Cardiac muscle cell (in vitro differentiated cells and primary cell): ENCODE measurements at regions not wholly inside any gene's neighbourhood (a gene's known extent, or its start where the extent isn't known, plus 50 kb on each side); places are given as distances from the start of the nearest gene placed in this dataset.
"Not testable (repeated sequence)": the region's sequence is repeated elsewhere in the genome, so short reads cannot be mapped to it uniquely, and the experiment has no call there.

ENCODE experiments used
- DNase-seq, 2 donors: peaks; one replicate each; pipeline versions ENCODE4 v3.0.0 to v3.0.0-alpha.2; 2010 to 2017; ENCODE audit warnings: low read depth in 1 of 2, low spot score in 1 of 2
- H3K27ac ChIP-seq: fragments of 200-600 bp; sonication (generic); 2 replicates; pipeline ENCODE4 v1.5.1; 2016
- H3K27me3 ChIP-seq: fragments of 200-600 bp; sonication (generic); 2 replicates; pipeline ENCODE4 v1.6.0; 2016; ENCODE audit warnings: control low read depth
- H3K36me3 ChIP-seq: fragments of 200-600 bp; sonication (generic); 2 replicates; pipeline ENCODE4 v1.5.1; 2016; ENCODE audit warnings: control low read depth
- H3K4me1 ChIP-seq: fragments of 200-600 bp; sonication (generic); 2 replicates; pipeline ENCODE4 v1.8.1; 2017; ENCODE audit warnings: low read depth, mild to moderate bottlenecking, mixed run types
- H3K4me3 ChIP-seq: fragments of 200-600 bp; sonication (generic); 2 replicates; pipeline ENCODE4 v1.5.1; 2016; ENCODE audit warnings: mild to moderate bottlenecking
- H3K9me3 ChIP-seq: fragments of 200-600 bp; sonication (generic); 2 replicates; pipeline ENCODE4 v1.5.1; 2017; ENCODE audit warnings: low read depth, mild to moderate bottlenecking, control low read depth
- TF ChIP-seq, protein P1 (sequence below): IDR thresholded peaks from 2 replicates; pipeline ENCODE4 v1.5.1; 2012; ENCODE audit warnings: low read depth, mild to moderate bottlenecking, low read length

DNA sequence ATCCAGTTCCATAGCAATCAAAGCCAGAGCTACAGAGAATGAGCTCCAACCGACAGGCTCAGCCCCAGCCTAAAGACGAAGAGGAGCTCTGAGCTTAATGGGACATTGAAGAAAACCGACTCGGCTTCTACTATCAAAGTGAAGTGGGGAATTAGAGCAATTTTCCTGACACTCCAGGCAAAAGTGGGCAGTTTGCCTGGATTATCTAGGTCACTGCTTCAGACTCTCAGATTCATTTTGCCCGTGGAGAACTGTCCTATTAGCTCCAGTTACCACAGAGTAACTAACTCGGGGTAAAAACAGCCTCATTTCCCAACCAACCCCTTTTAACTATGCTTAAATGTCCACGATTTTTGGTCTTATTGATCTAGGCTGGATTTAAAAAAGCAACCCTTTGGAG lies 592.1 kb upstream of the NRSN1 start:
- Histone ChIP-seq H3K27me3 (no peaks in the 10 kb centered on the region), H3K4me3 (no peak overlapping the region), H3K27ac (no peak overlapping the region), H3K9me3 (no peaks in the 10 kb centered on the region), H3K4me1 (no peaks in the 10 kb centered on the region), H3K36me3 (no peaks in the 10 kb centered on the region)
- DNase-seq, result peak in 1 of 2 donors; percentile 44
- TF ChIP-seq, protein P1, sequence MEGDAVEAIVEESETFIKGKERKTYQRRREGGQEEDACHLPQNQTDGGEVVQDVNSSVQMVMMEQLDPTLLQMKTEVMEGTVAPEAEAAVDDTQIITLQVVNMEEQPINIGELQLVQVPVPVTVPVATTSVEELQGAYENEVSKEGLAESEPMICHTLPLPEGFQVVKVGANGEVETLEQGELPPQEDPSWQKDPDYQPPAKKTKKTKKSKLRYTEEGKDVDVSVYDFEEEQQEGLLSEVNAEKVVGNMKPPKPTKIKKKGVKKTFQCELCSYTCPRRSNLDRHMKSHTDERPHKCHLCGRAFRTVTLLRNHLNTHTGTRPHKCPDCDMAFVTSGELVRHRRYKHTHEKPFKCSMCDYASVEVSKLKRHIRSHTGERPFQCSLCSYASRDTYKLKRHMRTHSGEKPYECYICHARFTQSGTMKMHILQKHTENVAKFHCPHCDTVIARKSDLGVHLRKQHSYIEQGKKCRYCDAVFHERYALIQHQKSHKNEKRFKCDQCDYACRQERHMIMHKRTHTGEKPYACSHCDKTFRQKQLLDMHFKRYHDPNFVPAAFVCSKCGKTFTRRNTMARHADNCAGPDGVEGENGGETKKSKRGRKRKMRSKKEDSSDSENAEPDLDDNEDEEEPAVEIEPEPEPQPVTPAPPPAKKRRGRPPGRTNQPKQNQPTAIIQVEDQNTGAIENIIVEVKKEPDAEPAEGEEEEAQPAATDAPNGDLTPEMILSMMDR, result no peak

DNA sequence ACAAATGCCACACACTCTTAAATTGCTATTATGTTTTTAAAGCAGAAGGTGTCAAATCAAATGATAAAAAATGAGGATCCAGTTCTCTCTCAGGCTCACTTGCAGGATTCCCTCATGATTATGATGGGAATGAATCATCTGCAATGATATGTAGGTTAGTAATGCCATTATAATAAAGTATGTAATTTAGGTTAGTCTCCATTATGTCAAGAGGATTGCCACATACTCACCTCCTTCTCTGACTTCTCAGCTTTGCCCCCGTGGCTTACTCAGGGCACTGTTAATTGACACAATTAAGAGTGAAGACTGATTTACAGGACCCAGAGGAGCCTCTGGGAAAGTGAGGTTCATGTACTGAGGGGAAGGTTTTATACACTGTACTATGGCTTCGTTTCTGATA lies 591.7 kb upstream of the NRSN1 start:
- H3K9me3 ChIP-seq, result no peaks in the 10 kb centered on the region
- TF ChIP-seq, protein P1, result no peak
- no peak overlapping the region for H3K4me3 ChIP-seq
- no peaks in the 10 kb centered on the region for H3K36me3 ChIP-seq
- H3K27me3 ChIP-seq, result no peaks in the 10 kb centered on the region
- H3K27ac ChIP-seq, result no peak overlapping the region
- H3K4me1 ChIP-seq, result no peaks in the 10 kb centered on the region
- DNase-seq, result peak in 1 of 2 donors; percentile 2

DNA sequence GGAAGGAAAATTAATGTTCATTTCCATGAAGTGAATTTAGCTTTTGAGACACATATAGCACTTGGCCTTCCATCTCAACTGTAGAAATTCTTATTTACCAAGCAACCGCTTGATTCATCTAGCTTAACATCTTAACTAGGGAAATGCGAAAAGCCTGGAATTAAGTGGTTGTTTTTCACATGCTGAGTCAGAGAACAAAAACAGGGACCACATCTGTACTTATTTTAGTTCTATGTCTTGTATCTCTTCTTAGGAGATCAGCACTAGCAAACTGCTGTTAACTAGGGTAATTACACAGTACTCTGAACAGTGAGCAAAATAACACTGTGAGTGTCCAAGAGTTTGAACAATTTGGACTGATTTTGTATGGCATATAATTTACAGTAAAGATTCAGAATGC lies 590.9 kb upstream of the NRSN1 start:
- no peak for DNase-seq
- H3K4me3 ChIP-seq, result no peak overlapping the region
- no peak overlapping the region for H3K27ac ChIP-seq
- H3K4me1 ChIP-seq, result no peaks in the 10 kb centered on the region
- H3K36me3 ChIP-seq, result no peaks in the 10 kb centered on the region
- H3K27me3 ChIP-seq, result no peaks in the 10 kb centered on the region
- no peaks in the 10 kb centered on the region for H3K9me3 ChIP-seq
- TF ChIP-seq, protein P1, result no peak

DNA sequence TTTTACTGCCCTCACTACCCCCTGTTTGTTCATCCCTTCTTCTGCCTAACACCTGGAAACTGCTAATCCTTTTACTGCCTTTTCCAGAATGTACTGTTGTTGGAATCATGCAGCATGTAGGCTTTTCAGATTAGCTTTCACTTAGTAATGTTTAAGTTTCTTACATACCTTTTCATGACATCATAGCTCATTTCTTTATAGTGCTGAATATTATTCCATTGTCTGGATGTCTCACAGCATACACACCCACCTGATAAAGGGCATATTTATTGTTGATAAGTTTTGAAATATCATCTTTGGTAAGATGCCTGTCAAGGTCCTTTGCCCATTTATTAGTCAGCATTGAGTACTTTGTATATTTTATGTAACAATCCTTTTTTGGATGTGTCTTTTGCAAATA lies 588.2 kb upstream of the NRSN1 start:
- no peaks in the 10 kb centered on the region for H3K4me1 ChIP-seq
- H3K27me3 ChIP-seq, result no peaks in the 10 kb centered on the region
- no peaks in the 10 kb centered on the region for H3K36me3 ChIP-seq
- no peak overlapping the region for H3K4me3 ChIP-seq
- no peaks in the 10 kb centered on the region for H3K9me3 ChIP-seq
- no peak for DNase-seq
- H3K27ac ChIP-seq, result no peak overlapping the region
- TF ChIP-seq, protein P1, result no peak

DNA sequence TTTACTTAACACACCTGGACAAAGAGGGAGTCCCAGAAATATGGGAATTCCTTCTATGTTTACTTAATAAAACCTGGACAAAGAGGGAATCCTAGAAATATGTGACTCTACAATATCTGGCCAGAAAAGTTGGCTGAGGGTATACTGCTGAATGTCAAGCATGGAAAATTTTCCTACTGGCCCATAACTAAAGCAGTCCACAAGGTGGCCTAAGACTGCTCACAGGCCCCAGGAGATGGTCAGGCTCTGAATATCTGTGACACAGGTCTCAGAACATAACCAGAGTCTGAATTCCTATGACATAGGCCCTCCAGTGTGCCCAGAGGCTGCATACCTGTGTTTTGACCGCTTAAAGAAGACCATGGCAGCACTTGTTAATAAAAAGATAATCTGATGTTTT lies 578.2 kb upstream of the NRSN1 start:
- Histone ChIP-seq H3K36me3 (no peaks in the 10 kb centered on the region), H3K4me3 (no peak overlapping the region), H3K27ac (peak overlapping the region; percentile 39), H3K27me3 (no peaks in the 10 kb centered on the region), H3K9me3 (no peaks in the 10 kb centered on the region), H3K4me1 (peaks cover 3% of the 10 kb centered on the region)
- TF ChIP-seq, protein P1, result no peak
- DNase-seq, result peak in 1 of 2 donors; percentile 61

DNA sequence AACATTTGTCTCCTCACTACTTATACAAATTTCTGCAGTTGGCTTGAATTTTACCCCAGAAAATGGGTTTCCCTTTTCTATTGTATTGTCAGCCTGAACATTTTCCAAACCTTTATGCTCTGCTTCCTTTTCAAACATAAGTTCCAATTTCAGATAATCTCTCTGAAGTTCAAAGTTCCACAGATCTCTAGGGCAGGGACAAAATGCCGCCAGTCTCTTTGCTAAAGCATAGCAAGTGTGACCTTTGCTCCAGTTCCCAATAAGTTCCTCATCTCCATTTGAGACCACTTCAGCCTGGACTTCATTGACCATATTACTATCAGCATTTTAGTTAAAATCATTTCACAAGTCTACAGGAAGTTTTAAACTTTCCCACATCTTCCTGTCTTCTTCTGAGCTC lies 571.1 kb upstream of the NRSN1 start:
- not testable (repeated sequence) for DNase-seq, H3K4me3 ChIP-seq, H3K9me3 ChIP-seq

More for the DNA sequence above, 571.1 kb upstream of the NRSN1 start:
- H3K36me3 ChIP-seq, H3K27me3 ChIP-seq, H3K4me1 ChIP-seq, H3K27ac ChIP-seq: not testable (repeated sequence)
